HFF-Myc (cell line): ENCODE measurements at regions not wholly inside any gene's neighbourhood (a gene's known extent, or its start where the extent isn't known, plus 50 kb on each side); places are given as distances from the start of the nearest gene placed in this dataset.

ENCODE experiments used
- DNase-seq: peaks from one replicate; pipeline ENCODE4 v3.0.0-alpha.2; 2011; ENCODE audit warnings: low read depth; ENCODE audit errors: extremely low read depth
- H3K4me3 ChIP-seq: replicated peaks from 2 replicates; pipeline ENCODE4 v1.5.1; 2011; ENCODE audit warnings: low read depth, mild to moderate bottlenecking, control low read depth, low read length
- CTCF ChIP-seq: IDR thresholded peaks from 2 replicates; pipeline ENCODE4 v1.5.1; 2012; ENCODE audit warnings: mild to moderate bottlenecking, low read depth, low read length, control low read depth; ENCODE audit errors: missing control alignments

GRCh38 chr18:55864281-55864680 is 276.3 kb upstream of the TCF4 start:
- TF ChIP-seq CTCF = no peak
- H3K4me3 ChIP-seq = no peak overlapping the region
- no peak for DNase-seq

- H3K4me3 ChIP-seq = peak overlapping the region; percentile 31
- peak; percentile 93 for DNase-seq
- TF ChIP-seq CTCF = no peak
Observed at GRCh38 chr18:55863876-55864275, 275.9 kb upstream of the TCF4 start.

GRCh38 chr18:55863391-55863706 is 275.4 kb upstream of the TCF4 start:
- no peak for TF ChIP-seq CTCF
- DNase-seq = no peak

GRCh38 chr18:55862693-55863390 is 274.9 kb upstream of the TCF4 start:
- no peak for DNase-seq
- H3K4me3 ChIP-seq = peak overlapping the region; percentile 31
- no peak for TF ChIP-seq CTCF

More at GRCh38 chr18:55863391-55863706, 275.4 kb upstream of the TCF4 start:
- H3K4me3 ChIP-seq = peak overlapping the region; percentile 31

GRCh38 chr18:55861266-55861665 is 273.3 kb upstream of the TCF4 start:
- no peak overlapping the region for H3K4me3 ChIP-seq
- DNase-seq = no peak
- peak; percentile 74 for TF ChIP-seq CTCF

GRCh38 chr18:55858661-55859515 is 270.9 kb upstream of the TCF4 start:
- peak overlapping the region; percentile 26 for H3K4me3 ChIP-seq
- no peak for TF ChIP-seq CTCF
- DNase-seq = no peak
